ENCODE measurements at regions not wholly inside any gene's neighbourhood (a gene's known extent, or its start where the extent isn't known, plus 50 kb on each side); places are given as distances from the start of the nearest gene placed in this dataset.

DNA sequence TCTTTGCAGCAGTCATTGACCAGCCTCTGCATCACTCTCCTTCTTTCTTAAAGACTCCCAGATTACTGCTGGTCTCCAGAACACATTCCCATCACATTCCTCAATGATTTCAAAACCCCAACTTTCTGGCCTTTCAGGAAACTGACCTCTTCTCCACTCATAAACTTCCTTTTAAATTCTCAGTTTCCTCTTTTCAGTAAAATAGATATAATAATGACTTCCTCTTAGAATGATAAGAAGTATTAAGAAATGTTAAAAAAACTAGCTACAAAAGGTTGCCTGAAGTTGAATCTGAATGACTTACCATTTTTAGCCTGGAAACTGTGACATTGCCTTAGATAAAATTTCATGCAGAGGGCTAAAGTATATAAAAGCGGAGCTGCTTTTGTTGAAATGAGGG is 239.3 kb downstream of the OGFRL1 start:
- DNase-seq: no peak

DNA sequence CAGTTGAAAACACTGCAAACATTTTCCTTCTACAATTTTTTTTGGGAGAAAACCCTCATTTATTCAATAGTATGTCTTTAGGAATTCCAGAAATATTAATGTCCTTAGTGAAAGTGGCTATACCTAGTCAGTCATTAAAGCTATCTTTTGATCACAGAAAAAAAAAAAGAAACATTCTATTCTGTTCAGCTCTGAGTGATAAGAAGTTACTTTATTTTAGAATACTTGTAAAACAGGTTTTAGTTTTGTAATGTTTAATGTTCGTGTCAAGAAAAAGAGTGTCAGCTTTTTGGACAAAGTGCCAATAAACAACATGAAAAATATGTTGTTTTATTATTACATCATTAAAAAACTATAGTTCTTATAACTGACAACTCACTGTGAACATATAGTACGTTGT is 240.4 kb downstream of the OGFRL1 start:
- no peak for DNase-seq

DNA sequence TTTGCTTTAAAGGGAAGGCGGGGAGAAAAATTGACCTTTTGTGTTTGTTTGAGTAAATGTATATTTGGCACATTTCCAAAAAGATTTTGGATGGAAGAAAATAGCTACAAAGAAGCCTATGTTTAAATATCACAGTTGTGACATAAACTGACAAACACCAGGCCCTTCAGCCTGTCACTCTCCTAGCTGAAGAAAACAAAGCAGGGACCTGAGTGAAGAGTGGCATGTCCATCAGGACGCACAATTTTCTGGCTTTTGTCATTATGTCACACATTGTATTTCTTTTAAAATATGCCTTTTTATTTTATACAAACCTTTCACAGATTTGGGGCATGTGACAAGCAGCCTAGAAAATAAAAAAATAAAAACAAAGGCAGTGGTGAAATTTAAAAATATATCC is 241.2 kb downstream of the OGFRL1 start:
- no peak for DNase-seq

DNA sequence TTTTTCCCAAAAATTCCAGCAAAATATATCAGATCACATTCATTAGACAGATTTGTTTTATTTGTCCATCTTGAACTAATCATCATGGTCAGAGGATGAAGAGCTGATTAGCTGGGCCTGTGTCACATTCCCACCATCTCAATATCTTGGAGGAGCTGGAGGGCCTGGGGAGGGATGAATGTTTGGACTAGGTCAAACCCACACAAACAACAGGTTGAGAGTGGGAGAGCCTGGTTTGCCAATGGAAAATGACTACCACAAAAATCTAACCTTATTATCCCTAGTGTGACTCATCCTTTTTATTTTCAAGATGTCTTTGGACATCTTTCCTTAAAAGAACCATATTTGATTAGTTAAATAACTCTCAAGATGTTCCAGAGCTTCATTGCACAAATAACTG is 242.4 kb downstream of the OGFRL1 start:
- no peak for DNase-seq

DNA sequence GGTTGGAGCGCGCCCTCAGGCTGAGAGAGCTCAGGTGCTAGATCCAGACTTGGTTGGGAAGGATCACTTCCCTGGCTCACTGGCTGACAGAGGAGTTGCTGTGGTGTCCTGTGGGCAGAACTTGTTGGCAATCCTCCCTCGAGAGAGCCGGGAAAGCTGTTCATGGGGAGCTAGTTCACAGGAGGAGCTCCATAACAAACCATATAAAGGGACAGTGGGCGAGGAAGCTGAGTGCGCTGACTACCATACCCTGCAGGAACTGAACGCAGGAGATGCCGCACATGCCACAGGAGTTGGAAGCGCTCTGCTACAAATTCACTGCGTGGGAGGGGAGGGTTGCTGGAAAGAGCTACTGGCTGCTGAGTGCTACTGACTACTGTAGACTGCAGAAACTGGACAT is 243.2 kb downstream of the OGFRL1 start:
- DNase-seq: no peak

DNA sequence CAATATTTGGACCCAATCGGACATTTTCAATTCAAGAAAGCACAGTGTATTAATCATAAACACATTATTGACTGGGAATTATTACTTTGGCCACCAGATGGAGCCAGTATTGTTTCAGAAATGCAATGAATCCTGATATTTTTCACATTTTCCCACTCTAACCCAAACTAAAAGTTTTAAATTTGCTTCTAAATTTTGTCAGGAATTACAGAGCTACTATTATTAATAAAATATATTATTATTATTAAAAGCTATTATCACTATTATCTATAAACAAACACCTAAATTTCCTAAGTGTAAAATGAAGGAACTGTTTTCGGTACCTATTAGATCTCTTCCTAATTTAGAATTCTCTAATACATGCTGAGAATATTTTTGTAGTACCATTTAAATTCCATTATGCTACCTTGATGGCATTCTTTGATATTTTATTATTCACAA is 245.3 kb downstream of the OGFRL1 start:
- DNase-seq: peak in 2 of 3 donors; percentile 29 to 42

DNA sequence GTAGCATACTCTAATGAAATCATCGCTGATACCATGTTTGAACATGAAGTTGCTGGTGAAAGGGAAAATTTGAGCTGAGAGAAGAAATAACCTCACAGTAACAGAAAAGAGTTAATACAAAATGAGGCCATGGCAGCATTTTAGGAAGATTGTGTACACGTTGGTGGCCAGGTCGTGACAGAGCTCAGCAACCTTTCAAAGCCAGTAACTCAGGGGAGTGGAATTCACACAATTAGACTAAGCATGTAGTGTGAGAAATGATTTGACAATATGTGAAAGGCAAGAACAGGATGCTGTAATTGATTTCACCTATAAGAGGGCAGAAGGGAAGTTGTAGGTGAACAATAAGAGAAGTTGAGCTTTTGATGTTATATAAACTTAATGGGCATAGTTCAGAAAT is 246.3 kb downstream of the OGFRL1 start:
- DNase-seq: no peak

DNA sequence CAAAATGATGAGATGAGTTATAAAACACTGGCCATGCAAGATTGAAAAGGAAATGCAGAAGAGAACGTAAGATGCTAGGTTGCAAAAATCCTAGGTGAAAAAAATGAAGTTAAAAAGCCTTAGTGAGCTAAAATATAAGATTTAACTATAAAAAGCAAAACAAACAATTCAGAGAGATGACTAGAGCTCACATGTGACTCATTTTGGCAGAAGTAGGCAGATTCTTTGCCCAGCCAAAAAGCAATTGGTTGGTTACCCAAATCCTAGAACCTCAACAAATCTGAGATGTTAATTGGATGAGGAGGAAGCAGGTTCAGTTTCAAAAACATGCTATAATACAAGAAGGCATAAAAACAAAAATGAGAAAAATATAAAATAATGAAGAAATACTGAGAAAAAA is 249.1 kb downstream of the OGFRL1 start:
- no peak for DNase-seq

DNA sequence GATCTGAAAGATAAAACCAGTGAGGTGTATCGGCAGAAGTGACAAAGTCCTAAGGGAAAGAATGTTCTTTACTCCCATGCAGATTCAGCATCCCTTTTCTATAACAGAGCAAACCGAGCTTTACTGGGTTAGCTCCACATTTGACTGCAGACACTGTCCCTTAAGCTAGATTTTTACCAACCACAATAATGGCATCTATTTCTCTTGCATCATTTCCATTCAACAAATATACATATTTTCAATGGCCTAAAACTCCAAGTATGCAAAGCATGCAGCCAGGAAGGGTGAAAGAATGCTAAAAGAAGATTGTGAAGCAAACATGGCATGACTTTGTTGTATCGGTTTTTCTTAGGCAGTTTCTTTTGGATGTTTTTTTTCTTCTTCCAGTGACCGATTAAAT is 255.4 kb downstream of the OGFRL1 start:
- peak in 1 of 3 donors; percentile 43 for DNase-seq

DNA sequence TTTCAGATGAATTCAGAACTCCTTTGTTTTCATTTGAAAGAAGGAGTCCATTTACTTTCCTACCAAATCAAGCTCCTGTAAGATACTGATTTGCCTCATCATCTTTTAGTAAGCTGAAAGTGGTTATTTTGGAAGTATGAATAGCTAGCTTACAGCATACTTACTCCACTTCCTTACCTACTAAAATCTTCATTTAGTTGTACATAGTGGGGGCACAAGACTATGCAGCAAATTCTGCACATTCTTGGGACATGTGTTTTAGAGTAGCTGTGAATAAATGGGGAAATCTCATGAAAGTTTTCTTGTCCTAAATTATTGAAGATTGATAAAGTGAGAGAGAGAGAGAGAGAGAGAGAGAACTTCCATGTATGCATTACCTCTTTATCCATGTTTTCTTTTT is 256.3 kb downstream of the OGFRL1 start:
- no peak for DNase-seq

DNA sequence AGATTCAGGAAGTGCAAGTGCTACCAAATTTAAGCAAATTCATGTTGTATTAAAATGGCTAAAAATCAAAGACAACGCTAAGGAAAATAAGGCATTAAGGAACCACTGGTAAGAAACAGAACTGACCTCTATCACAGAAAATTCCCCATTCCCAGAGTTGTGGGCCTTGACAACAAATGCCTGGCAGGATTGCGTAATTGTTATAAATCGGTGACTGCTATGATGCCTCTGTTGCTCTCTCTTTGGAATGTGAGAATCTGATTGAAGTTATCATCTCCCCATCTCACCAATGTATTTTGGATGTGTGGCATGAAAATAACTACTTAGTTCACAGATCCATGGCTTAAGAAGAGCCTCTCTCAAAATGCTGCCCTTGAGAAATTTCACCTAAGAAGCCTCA is 257.3 kb downstream of the OGFRL1 start:
- DNase-seq: no peak

DNA sequence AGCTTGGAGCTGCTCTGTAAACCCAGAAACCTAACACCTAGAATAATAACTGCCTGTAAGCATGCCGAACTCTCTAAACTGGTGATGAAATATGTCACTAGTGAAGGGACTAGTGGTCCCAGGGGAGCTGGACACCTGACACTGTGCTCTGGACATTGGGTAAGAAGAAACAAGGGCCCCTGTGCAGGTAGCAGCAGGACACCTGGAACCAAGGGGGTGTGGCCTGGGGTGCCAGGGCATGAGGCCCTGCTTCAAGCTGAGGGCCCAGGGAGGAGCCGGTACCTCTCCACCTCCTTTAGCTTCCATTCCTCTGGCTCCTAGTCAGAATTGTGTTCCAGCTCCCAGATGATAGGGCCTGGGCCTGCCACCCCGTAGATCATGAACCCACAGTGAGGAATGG is 263.2 kb downstream of the OGFRL1 start:
- DNase-seq: no peak

DNA sequence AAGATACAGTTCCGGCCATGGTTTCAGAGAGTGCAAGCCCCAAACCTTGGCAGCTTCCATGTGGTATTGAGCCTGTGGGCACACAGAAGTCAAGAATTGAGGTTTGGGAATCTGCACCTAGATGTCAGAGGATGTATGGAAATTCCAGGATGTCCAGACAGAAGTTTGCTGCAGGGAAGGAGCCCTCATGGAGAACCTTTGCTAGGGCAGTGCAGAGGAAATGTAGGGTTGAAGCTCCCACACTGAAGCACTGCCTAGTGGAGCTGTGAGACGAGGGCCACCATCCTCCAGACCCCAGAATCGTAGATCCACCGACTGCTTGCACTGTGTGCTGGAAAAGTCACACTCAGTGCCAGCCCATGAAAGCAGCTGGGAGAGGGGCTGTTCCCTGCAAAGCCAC is 267.5 kb downstream of the OGFRL1 start:
- DNase-seq: no peak

DNA sequence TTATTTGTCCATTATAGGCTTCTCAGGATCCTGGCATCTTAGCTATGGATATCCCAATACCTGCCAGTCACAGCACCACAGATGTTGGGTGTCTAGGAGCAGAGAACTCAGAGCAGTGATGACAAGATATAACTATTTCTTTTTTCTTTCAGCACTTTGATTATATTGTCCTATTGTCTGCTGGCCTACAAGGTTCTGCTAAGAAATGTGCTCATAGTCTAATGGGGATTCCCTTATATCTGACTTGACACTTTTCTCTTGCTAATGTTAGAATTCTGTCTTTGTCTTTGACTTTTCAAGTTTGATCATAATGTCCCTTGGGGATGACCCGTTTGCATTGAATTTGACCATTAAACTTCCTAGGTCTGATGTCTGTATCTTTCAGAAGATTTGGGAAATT is 270.4 kb downstream of the OGFRL1 start:
- no peak for DNase-seq

DNA sequence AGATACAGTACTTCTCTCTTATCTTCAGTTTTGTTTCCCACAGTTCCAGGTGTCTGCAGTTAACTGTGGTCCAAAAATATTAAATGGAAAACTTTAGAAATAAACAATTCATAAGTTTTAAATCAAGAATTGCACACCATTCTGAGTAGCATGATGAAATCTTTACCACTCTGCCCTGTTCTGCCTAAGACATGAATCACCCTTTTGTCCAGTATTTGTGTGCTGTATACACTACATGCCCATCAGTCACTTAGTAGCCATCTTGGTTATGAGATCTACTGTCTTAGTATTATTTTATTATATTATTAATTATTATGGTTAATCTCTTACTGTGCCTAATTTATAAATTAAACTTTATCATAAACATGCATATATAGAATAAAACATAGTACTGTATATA is 279.0 kb downstream of the OGFRL1 start:
- DNase-seq: no peak

DNA sequence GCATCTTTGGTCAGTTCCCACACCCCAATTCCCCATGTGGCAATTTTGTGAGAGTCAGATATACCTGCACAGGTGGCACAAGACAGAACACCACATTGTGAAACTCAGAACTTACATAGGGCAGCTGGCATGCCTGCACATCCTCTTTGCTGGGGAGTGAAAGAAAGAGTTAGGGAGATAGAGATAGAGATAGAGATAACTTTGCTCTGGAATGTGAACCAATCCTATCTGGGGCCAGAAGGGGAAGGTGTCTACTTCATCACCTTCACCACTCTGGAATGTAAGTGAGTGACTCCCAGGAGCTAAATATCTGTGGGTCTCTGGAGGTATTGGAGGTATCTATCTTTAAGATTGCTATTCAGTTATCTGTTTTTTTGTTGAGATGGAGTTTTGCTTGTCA is 289.2 kb downstream of the OGFRL1 start:
- no peak for DNase-seq

DNA sequence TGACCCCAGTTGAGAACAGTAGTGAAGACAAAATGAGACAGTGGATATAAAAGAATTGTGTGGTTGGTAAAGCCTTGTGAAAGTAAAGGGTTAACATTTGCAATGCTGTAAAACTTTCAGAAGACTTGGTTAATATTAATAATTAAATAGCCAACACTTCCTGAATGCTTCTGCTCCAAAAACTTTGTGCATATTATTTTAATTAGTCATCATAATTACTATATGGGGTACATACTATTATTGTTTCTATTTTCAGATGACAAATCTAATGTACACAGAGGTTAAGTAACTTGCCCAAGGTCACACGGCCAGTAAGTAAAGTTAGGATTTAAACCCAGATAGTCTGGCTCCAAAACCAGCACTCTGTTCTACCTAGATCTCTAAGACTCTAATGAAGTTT is 291.3 kb downstream of the OGFRL1 start:
- DNase-seq: no peak

DNA sequence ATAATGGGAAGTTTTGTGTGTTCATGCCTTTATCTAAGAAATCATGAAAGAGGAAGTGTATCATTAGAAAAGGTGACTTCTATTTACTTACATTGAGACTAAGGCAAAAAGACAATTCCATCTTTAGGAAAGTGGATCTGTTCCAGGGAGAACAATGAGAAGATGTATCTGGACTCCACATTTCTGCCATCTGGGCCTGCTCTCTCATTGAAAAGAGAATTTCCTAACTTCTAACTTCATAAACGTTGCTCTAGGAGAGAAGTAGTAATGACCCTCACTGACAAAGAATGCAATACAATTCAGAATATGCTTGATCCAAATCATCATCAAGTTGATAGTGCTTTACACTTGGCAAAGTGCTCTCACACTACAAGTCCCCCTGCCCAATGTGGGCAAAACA is 294.2 kb downstream of the OGFRL1 start:
- DNase-seq: no peak

DNA sequence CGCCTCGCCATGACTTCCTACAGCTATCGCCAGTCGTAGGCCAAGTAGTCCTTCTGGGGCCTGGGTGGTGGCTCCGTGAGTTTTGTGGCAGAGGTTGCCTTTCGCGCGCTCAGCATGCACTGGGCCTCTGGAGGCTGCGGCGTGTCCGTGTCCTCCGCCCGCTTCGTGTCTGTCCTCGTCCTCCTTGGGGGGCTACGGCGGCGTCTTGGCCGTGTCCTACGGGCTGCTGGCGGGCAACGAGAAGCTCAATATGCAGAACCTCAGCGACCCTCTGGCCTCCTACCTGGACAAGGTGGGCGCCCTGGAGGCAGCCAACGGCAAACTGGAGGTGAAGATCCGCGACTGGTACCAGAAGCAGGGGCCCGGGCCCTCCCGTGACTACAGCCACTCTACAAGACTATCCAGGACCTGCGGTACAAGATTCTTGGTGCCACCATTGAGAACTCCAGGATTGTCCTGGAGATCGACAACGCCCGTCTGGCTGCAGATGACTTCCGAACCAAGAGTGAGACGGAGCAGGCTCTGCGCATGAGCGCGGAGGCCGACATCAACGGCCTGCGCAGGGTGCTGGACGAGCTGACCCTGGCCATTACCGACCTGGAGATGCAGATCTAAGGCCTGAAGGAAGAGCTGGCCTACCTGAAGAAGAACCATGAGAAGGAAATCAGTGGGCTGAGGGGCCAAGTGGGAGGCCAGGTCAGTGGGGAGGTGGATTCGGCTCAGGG is 296.3 kb downstream of the OGFRL1 start:
- no peak for DNase-seq

DNA sequence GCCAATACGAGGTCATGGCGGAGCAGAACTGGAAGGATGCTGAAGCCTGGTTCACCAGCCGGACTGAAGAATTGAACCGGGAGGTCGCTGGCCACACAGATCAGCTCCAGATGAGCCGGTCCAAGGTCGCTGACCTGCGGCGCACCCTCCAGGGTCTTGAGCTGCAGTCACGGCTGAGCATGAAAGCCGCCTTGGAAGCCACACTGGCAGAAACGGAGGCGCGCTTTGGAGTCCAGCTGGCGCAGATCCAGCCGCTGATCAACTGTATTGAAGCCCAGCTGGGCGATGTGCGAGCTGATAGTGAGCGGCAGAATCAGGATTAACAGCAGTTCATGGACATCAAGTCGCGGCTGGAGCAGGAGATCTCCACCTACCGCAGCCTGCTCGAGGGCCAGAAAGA is 296.9 kb downstream of the OGFRL1 start:
- no peak for DNase-seq

DNA sequence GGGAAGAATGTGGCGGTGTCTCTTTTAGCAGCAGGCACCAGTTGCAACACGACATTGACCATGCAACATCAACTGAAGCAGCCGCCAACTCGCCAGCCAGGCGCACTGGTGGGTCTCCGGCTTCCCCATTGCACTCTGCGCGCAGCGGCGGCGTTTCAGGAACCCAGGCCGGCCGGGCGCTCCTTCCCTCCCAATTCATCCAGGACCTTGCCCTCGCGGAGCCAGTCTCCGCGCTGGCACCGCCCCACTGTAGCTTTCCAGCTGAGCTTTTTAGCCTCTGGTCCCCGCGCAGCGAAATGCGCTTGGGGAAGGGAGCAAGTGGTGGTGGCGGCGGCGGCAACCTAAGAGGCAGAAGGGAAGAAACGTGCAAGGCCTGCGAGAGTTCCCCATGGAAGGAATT is 297.9 kb upstream of the RIMS1 start:
- DNase-seq: no peak

DNA sequence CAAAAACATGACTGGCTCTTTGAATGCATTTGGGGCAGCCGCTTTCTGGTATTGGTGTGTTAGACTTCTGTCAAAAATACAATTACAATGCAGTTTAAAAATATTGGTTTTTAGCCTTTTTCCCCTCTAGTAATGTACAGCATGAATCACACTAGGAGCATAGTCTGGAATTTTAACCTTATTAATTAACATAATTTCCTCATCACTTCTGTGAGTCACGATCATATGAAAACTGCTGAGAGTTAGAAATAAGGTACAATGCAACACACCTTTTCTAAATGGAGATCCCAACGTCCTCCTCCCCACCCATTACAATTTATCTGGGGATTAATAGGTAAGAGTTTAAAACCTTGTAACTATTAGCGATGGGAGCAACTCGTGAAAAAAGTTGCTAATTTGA is 297.1 kb upstream of the RIMS1 start:
- DNase-seq: no peak

DNA sequence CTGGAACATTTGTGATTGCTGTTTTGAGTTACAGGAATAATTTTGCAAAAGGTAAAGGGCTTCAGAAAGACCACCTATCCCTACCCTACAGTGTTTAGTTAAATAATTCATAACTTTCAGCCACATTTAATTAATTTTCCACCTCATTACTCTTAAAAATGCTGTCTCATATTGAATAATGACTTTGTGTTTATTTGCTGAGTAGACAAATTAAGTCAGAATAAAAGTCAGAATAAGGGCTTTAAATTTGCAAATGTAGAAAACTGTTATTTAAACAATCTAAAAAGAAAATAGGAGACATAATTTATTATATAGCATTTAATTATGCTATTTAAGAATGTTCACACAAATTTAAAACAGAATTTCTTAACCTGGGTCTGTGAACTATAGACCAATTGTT is 293.7 kb upstream of the RIMS1 start:
- DNase-seq: no peak

DNA sequence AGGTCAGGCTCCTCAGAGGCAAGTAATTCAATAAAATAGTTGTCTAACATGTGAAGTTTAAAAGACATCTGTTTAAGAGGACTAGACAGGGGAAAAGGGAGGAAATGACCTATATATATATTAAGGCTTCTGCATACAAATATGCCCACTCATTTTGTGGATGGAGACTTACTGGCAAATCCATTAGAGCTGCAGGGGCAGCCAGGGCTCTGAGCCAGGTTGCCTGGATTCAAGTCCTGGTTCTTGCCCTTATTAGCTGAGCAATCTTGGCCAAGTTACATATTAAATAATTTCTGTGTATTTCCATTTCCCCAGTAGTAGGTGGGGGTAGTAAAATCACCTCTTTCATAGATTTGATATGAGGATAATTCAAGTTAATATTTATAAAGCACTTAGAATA is 287.0 kb upstream of the RIMS1 start:
- DNase-seq: peak in 2 of 3 donors; percentile 26 to 40
